IgD-negative memory B cell (primary cell): ENCODE measurements at regions not wholly inside any gene's neighbourhood (a gene's known extent, or its start where the extent isn't known, plus 50 kb on each side); places are given as distances from the start of the nearest gene placed in this dataset.

Experiments
- H3K27ac Mint-ChIP-seq, 3 donors: one replicate each; pipeline ENCODE4 v1.8.0; 2020 to 2022; ENCODE audit warnings: mild to moderate bottlenecking in 3 of 3, mixed read lengths in 3 of 3, moderate library complexity in 1 of 3
- H3K27me3 Mint-ChIP-seq: one replicate; pipeline ENCODE4 v1.8.0; 2021; ENCODE audit warnings: mixed read lengths
- H3K36me3 Mint-ChIP-seq: one replicate; pipeline ENCODE4 v1.8.0; 2020; ENCODE audit warnings: mild to moderate bottlenecking, mixed read lengths
- H3K4me1 Mint-ChIP-seq, 3 donors: one replicate each; pipeline ENCODE4 v1.8.0; 2020 to 2022; ENCODE audit warnings: mixed read lengths in 3 of 3, mild to moderate bottlenecking in 1 of 3
- H3K4me3 Mint-ChIP-seq, 4 donors: one replicate each; pipeline ENCODE4 v1.8.0; 2020 to 2022; ENCODE audit warnings: mild to moderate bottlenecking in 4 of 4, mixed read lengths in 4 of 4, moderate library complexity in 3 of 4
- H3K9me3 Mint-ChIP-seq, 3 donors: one replicate each; pipeline ENCODE4 v1.8.0; 2020 to 2021; ENCODE audit warnings: mixed read lengths in 3 of 3, mild to moderate bottlenecking in 1 of 3

GRCh38 chr10:7027237-7027912 lies 383.5 kb downstream of the SFMBT2 start:
- no peak overlapping the region for H3K27ac Mint-ChIP-seq
- peaks cover 0 to 8% (median 7%) of the 10 kb centered on the region in 3 donors for H3K9me3 Mint-ChIP-seq
- no peaks in the 10 kb centered on the region for H3K27me3 Mint-ChIP-seq
- H3K4me3 Mint-ChIP-seq = no peak overlapping the region
- H3K4me1 Mint-ChIP-seq = peaks cover 0 to 1% (median 0%) of the 10 kb centered on the region in 3 donors
- H3K36me3 Mint-ChIP-seq = peaks cover 4% of the 10 kb centered on the region

- H3K9me3 Mint-ChIP-seq = peaks cover 0 to 8% (median 7%) of the 10 kb centered on the region in 3 donors
Observed at GRCh38 chr10:7026818-7027217, 384.0 kb downstream of the SFMBT2 start.

GRCh38 chr10:7025296-7025695 lies 385.5 kb downstream of the SFMBT2 start:
- Mint-ChIP-seq H3K4me1 (peaks cover 0 to 2% (median 0%) of the 10 kb centered on the region in 3 donors), H3K27ac (no peak overlapping the region), H3K4me3 (no peak overlapping the region), H3K36me3 (peaks cover 4% of the 10 kb centered on the region), H3K27me3 (no peaks in the 10 kb centered on the region), H3K9me3 (peaks cover 0 to 5% (median 5%) of the 10 kb centered on the region in 3 donors)

More at GRCh38 chr10:7026818-7027217, 384.0 kb downstream of the SFMBT2 start:
- no peak overlapping the region for H3K27ac Mint-ChIP-seq
- H3K36me3 Mint-ChIP-seq = peaks cover 4% of the 10 kb centered on the region
- H3K27me3 Mint-ChIP-seq = no peaks in the 10 kb centered on the region
- no peak overlapping the region for H3K4me3 Mint-ChIP-seq
- H3K4me1 Mint-ChIP-seq = no peaks in the 10 kb centered on the region

GRCh38 chr10:7015457-7015856 lies 395.4 kb downstream of the SFMBT2 start:
- peaks cover 4% of the 10 kb centered on the region for H3K36me3 Mint-ChIP-seq
- no peaks in the 10 kb centered on the region for H3K4me1 Mint-ChIP-seq
- H3K9me3 Mint-ChIP-seq = peaks cover 0 to 10% (median 5%) of the 10 kb centered on the region in 3 donors
- peaks cover 3% of the 10 kb centered on the region for H3K27me3 Mint-ChIP-seq
- H3K4me3 Mint-ChIP-seq = no peak overlapping the region
- no peak overlapping the region for H3K27ac Mint-ChIP-seq

- Mint-ChIP-seq H3K4me1 (no peaks in the 10 kb centered on the region), H3K36me3 (peaks cover 3% of the 10 kb centered on the region), H3K9me3 (peaks cover 0 to 5% (median 3%) of the 10 kb centered on the region in 3 donors), H3K4me3 (no peak overlapping the region), H3K27me3 (peaks cover 3% of the 10 kb centered on the region), H3K27ac (no peak overlapping the region)
Observed at GRCh38 chr10:7014721-7015120, 396.1 kb downstream of the SFMBT2 start.

- Mint-ChIP-seq H3K9me3 (no peaks in the 10 kb centered on the region), H3K4me3 (no peak overlapping the region), H3K36me3 (peaks cover 1% of the 10 kb centered on the region), H3K4me1 (no peaks in the 10 kb centered on the region), H3K27ac (no peak overlapping the region), H3K27me3 (peaks cover 2% of the 10 kb centered on the region)
Observed at GRCh38 chr10:7011994-7012393, 398.8 kb downstream of the SFMBT2 start.

GRCh38 chr10:7008645-7009044 lies 402.2 kb downstream of the SFMBT2 start:
- Mint-ChIP-seq H3K36me3 (no peaks in the 10 kb centered on the region), H3K9me3 (no peaks in the 10 kb centered on the region), H3K27me3 (no peaks in the 10 kb centered on the region), H3K4me3 (no peak overlapping the region), H3K27ac (no peak overlapping the region), H3K4me1 (no peaks in the 10 kb centered on the region)

- H3K4me3 Mint-ChIP-seq = no peak overlapping the region
- H3K9me3 Mint-ChIP-seq = no peaks in the 10 kb centered on the region
- no peaks in the 10 kb centered on the region for H3K36me3 Mint-ChIP-seq
- no peak overlapping the region for H3K27ac Mint-ChIP-seq
- H3K4me1 Mint-ChIP-seq = no peaks in the 10 kb centered on the region
- H3K27me3 Mint-ChIP-seq = no peaks in the 10 kb centered on the region
Observed at GRCh38 chr10:7007600-7008190, 403.1 kb downstream of the SFMBT2 start.

GRCh38 chr10:7006566-7006965 lies 404.3 kb downstream of the SFMBT2 start:
- Mint-ChIP-seq H3K27ac (no peak overlapping the region), H3K4me1 (no peaks in the 10 kb centered on the region), H3K36me3 (no peaks in the 10 kb centered on the region), H3K9me3 (no peaks in the 10 kb centered on the region), H3K4me3 (no peak overlapping the region), H3K27me3 (peaks cover 4% of the 10 kb centered on the region)

- H3K27ac Mint-ChIP-seq = no peak overlapping the region
- H3K4me3 Mint-ChIP-seq = no peak overlapping the region
- no peaks in the 10 kb centered on the region for H3K36me3 Mint-ChIP-seq
- no peaks in the 10 kb centered on the region for H3K9me3 Mint-ChIP-seq
- peaks cover 7% of the 10 kb centered on the region for H3K27me3 Mint-ChIP-seq
- no peaks in the 10 kb centered on the region for H3K4me1 Mint-ChIP-seq
Observed at GRCh38 chr10:7003831-7004395, 406.9 kb downstream of the SFMBT2 start.

GRCh38 chr10:7000061-7000460 lies 410.8 kb downstream of the SFMBT2 start:
- Mint-ChIP-seq H3K9me3 (no peaks in the 10 kb centered on the region), H3K27me3 (peaks cover 10% of the 10 kb centered on the region), H3K4me1 (no peaks in the 10 kb centered on the region), H3K36me3 (no peaks in the 10 kb centered on the region), H3K4me3 (no peak overlapping the region), H3K27ac (no peak overlapping the region)

- Mint-ChIP-seq H3K36me3 (no peaks in the 10 kb centered on the region), H3K27me3 (peaks cover 10% of the 10 kb centered on the region), H3K9me3 (no peaks in the 10 kb centered on the region), H3K4me3 (no peak overlapping the region), H3K27ac (no peak overlapping the region), H3K4me1 (no peaks in the 10 kb centered on the region)
Observed at GRCh38 chr10:6999232-6999925, 411.5 kb downstream of the SFMBT2 start.

- Mint-ChIP-seq H3K36me3 (no peaks in the 10 kb centered on the region), H3K9me3 (no peaks in the 10 kb centered on the region), H3K4me1 (no peaks in the 10 kb centered on the region), H3K4me3 (no peak overlapping the region), H3K27ac (no peak overlapping the region), H3K27me3 (peaks cover 10% of the 10 kb centered on the region)
Observed at GRCh38 chr10:6997509-6997908, 413.3 kb downstream of the SFMBT2 start.

- Mint-ChIP-seq H3K4me3 (no peak overlapping the region), H3K27me3 (peaks cover 6% of the 10 kb centered on the region), H3K36me3 (no peaks in the 10 kb centered on the region), H3K4me1 (no peaks in the 10 kb centered on the region), H3K9me3 (no peaks in the 10 kb centered on the region), H3K27ac (no peak overlapping the region)
Observed at GRCh38 chr10:6996431-6996830, 414.4 kb downstream of the SFMBT2 start.

- H3K9me3 Mint-ChIP-seq = peaks cover 0 to under 1% (median 0%) of the 10 kb centered on the region in 3 donors
- peaks cover 2 to 3% (median 2%) of the 10 kb centered on the region in 3 donors for H3K4me1 Mint-ChIP-seq
- no peaks in the 10 kb centered on the region for H3K36me3 Mint-ChIP-seq
- H3K27me3 Mint-ChIP-seq = peaks cover 8% of the 10 kb centered on the region
- H3K27ac Mint-ChIP-seq = no peak overlapping the region
- no peak overlapping the region for H3K4me3 Mint-ChIP-seq
Observed at GRCh38 chr10:6995831-6996230, 415.0 kb downstream of the SFMBT2 start.
